K562 (cell line): ENCODE measurements at regions not wholly inside any gene's neighbourhood (a gene's known extent, or its start where the extent isn't known, plus 50 kb on each side); places are given as distances from the start of the nearest gene placed in this dataset.

Experiments used
- CBX5 ChIP-seq: IDR thresholded peaks from 2 replicates; pipeline ENCODE4 v1.6.1; 2014; ENCODE audit warnings: low read depth, borderline replicate concordance
- E2F8 ChIP-seq: fragments of 450-650 bp; IDR thresholded peaks from 2 replicates; pipeline ENCODE4 v1.7.1; 2018; ENCODE audit warnings: mild to moderate bottlenecking, low read depth; ENCODE audit not compliant: partially characterized antibody
- ESRRA ChIP-seq: fragments of 450-650 bp; IDR thresholded peaks from 2 replicates; pipeline ENCODE4 v1.6.1; 2014; ENCODE audit warnings: low read depth, mild to moderate bottlenecking, moderate library complexity, borderline replicate concordance
- FOXO4 ChIP-seq: fragments of 450-650 bp; formaldehyde crosslinking; IDR thresholded peaks from 2 replicates; pipeline ENCODE4 v1.4.0; 2020; ENCODE audit warnings: mild to moderate bottlenecking, moderate library complexity
- GATA2 ChIP-seq: sonication (generic); formaldehyde crosslinking; IDR thresholded peaks from 2 replicates; pipeline ENCODE4 v1.4.0; 2020; ENCODE audit warnings: mild to moderate bottlenecking, missing genetic modification reagents
- IFI16 ChIP-seq: fragments of 250-450 bp; sonication (Bioruptor Pico); IDR thresholded peaks from 2 replicates; pipeline ENCODE4 v2.1.2; 2022; ENCODE audit warnings: mild to moderate bottlenecking, inconsistent platforms
- JUND ChIP-seq, 2 experiments: IDR thresholded peaks; 2 replicates in 1 of 2; 3 replicates in 1 of 2; pipeline ENCODE4 v1.6.1; 2011; ENCODE audit warnings: borderline replicate concordance in 2 of 2, low read depth in 2 of 2, low read length in 2 of 2, improper control_type of control experiment in 1 of 2, missing biosample characterization in 1 of 2, missing genetic modification characterization in 1 of 2, missing genetic modification reagents in 1 of 2
- LCOR ChIP-seq: sonication (generic); formaldehyde crosslinking; IDR thresholded peaks from 2 replicates; pipeline ENCODE4 v1.8.0; 2022; ENCODE audit warnings: mild to moderate bottlenecking, missing genetic modification reagents
- MAFF ChIP-seq: IDR thresholded peaks from 2 replicates; pipeline ENCODE4 v1.6.1; 2012; ENCODE audit warnings: low read length, improper control_type of control experiment
- MED1 ChIP-seq: sonication (generic); formaldehyde crosslinking; IDR thresholded peaks from 2 replicates; pipeline ENCODE4 v1.8.1; 2023; ENCODE audit warnings: missing genetic modification reagents, borderline replicate concordance
- MIER1 ChIP-seq: fragments of 450-650 bp; IDR thresholded peaks from 2 replicates; pipeline ENCODE4 v1.6.1; 2016; ENCODE audit warnings: antibody characterized with exemption, mild to moderate bottlenecking, low read depth
- NFIX ChIP-seq: fragments of 250-450 bp; sonication (Bioruptor Pico); IDR thresholded peaks from 2 replicates; pipeline ENCODE4 v1.4.0; 2020; ENCODE audit warnings: low read depth, mild to moderate bottlenecking, moderate library complexity
- RUNX1 ChIP-seq: sonication (generic); IDR thresholded peaks from 2 replicates; pipeline ENCODE4 v1.6.1; 2016; ENCODE audit warnings: antibody characterized with exemption, low read depth
- SNIP1 ChIP-seq: fragments of 450-650 bp; IDR thresholded peaks from 2 replicates; pipeline ENCODE4 v1.7.1; 2017; ENCODE audit warnings: low read depth, mild to moderate bottlenecking

- TF ChIP-seq E2F8 (no peak), SNIP1 (no peak), JUND (IDR thresholded peaks at IDR 0.05; ENCODE audit: borderline replicate concordance, low read depth, low read length) (no peak), JUND (tag; IDR thresholded peaks at IDR 0.05; ENCODE audit: borderline replicate concordance, low read depth, low read length) (no peak), MED1 (no peak), CBX5 (no peak), MAFF (no peak), LCOR (CRISPR knock-in tag) (no peak), NFIX (CRISPR knock-in tag) (no peak), ESRRA (no peak), GATA2 (no peak), IFI16 (CRISPR knock-in tag) (no peak), FOXO4 (CRISPR knock-in tag) (no peak), MIER1 (no peak), RUNX1 (no peak)
Observed at GRCh38 chr6:21522797-21523456, 70.6 kb upstream of the SOX4 start (continued).
